ENCODE measurements at regions not wholly inside any gene's neighbourhood (a gene's known extent, or its start where the extent isn't known, plus 50 kb on each side); places are given as distances from the start of the nearest gene placed in this dataset.

DNA sequence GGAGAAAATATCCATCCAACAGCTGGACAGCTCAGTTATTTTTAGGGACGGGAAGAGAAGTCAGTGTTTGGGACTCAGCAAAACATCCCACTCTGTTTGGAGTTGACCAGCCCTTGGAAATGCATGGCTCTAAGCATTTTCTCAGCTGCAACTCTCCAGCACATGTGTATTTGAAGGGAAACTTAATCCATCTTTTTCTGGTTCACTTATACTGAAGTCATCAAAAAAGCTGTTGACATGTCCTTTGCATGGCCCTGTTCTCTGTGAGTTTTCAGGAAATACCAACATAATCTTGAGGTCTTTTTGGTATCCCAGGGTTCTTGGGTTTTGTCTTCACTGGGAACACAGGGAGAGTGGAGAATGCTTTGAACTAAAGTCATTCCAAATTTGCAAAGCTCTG, 91.9 kb upstream of the CELF4 start:
- TF ChIP-seq, protein P1, sequence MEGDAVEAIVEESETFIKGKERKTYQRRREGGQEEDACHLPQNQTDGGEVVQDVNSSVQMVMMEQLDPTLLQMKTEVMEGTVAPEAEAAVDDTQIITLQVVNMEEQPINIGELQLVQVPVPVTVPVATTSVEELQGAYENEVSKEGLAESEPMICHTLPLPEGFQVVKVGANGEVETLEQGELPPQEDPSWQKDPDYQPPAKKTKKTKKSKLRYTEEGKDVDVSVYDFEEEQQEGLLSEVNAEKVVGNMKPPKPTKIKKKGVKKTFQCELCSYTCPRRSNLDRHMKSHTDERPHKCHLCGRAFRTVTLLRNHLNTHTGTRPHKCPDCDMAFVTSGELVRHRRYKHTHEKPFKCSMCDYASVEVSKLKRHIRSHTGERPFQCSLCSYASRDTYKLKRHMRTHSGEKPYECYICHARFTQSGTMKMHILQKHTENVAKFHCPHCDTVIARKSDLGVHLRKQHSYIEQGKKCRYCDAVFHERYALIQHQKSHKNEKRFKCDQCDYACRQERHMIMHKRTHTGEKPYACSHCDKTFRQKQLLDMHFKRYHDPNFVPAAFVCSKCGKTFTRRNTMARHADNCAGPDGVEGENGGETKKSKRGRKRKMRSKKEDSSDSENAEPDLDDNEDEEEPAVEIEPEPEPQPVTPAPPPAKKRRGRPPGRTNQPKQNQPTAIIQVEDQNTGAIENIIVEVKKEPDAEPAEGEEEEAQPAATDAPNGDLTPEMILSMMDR (IDR thresholded peaks at IDR 0.05), result no peak
- no peak for TF ChIP-seq POLR2A (IDR thresholded peaks at IDR 0.05)
- TF ChIP-seq EP300 (IDR thresholded peaks at IDR 0.05), result no peak
- H3K4me3 ChIP-seq, result no peak overlapping the region
- WGBS, 2 donors, result 43 to 58% methylated on average over 1 of the region's 1 CpG

DNA sequence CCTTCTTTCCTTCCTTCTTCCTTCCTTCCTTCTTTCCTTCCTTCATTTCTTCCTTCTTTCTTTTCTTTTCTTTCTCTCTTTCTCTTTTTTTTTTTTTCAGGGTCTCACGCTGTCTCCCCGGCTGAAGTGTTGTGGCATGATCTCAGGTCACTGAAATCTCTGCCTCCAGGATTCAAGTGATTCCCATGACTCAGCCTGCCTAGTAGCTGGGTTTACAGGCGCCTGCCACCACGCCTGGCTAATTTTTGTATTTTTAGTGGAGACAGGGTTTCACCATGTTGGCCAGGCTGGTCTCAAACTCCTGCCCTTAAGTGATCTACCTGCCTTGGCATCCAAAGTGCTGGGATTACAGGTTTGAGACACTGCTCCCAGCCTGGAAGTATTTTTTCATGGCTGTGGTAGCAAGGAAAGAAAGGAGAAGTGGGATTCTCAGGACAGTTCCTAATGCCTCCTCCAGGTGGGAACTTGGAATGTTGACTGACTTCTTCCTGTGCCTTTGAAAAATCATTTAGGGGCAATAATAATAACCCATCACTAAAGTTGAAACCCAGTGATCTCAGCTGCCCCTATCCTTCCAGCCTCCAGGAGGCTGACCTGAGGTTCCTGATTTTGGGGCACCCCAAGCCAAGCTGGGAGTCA, 89.3 kb upstream of the CELF4 start:
- Histone ChIP-seq H3K27ac (no peak overlapping the region), H3K9me3 (peaks cover 0 to 1% (median 0%) of the 10 kb centered on the region in 4 donors), H3K4me1 (no peaks in the 10 kb centered on the region), H3K27me3 (no peaks in the 10 kb centered on the region), H3K4me3 (no peak overlapping the region), H3K36me3 (no peaks in the 10 kb centered on the region)
- TF ChIP-seq, protein P1 (IDR thresholded peaks at IDR 0.05), result no peak
- TF ChIP-seq POLR2A (IDR thresholded peaks at IDR 0.05), result no peak
- TF ChIP-seq EP300 (IDR thresholded peaks at IDR 0.05), result no peak
- DNase-seq (ENCODE audit: low spot score in 2 of 2), result no peak
- 90 to 95% methylated on average over 4 of the region's 4 CpGs for WGBS, 2 donors

More for the DNA sequence above, 91.9 kb upstream of the CELF4 start:
- Histone ChIP-seq H3K36me3 (no peaks in the 10 kb centered on the region), H3K27ac (no peak overlapping the region), H3K4me1 (no peaks in the 10 kb centered on the region), H3K9me3 (no peaks in the 10 kb centered on the region), H3K27me3 (no peaks in the 10 kb centered on the region)
- no peak for DNase-seq (ENCODE audit: low spot score in 2 of 2)

DNA sequence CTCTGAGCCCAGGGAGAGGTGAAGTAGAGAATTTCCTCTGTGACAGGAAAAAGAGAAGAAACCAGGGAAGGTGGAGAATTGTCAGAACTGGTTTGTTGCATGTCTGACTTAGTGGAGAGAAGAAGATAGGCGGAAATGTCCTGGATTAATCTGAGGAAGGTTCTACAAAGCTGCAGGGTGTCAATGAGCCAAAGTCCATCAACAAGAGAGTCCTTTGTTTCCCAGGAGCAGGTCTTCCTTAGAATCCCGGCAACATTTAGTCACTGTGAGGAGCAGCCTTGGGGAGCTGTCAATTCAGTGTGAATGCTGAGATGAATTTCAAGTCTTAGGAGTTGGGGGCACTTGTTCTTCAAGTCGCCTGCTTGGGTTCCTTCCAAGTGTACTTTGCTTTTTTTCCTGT, 88.4 kb upstream of the CELF4 start:
- TF ChIP-seq EP300 (IDR thresholded peaks at IDR 0.05) (no peak), POLR2A (IDR thresholded peaks at IDR 0.05) (no peak)
- TF ChIP-seq, protein P1 (IDR thresholded peaks at IDR 0.05), result no peak
- Histone ChIP-seq H3K27me3 (no peaks in the 10 kb centered on the region), H3K27ac (no peak overlapping the region), H3K36me3 (no peaks in the 10 kb centered on the region), H3K4me1 (no peaks in the 10 kb centered on the region), H3K9me3 (peaks cover 0 to 10% (median 0%) of the 10 kb centered on the region in 4 donors), H3K4me3 (no peak overlapping the region)
- no peak for DNase-seq (ENCODE audit: low spot score in 2 of 2)
- WGBS, 2 donors, result 29 to 31% methylated on average over 3 of the region's 3 CpGs

DNA sequence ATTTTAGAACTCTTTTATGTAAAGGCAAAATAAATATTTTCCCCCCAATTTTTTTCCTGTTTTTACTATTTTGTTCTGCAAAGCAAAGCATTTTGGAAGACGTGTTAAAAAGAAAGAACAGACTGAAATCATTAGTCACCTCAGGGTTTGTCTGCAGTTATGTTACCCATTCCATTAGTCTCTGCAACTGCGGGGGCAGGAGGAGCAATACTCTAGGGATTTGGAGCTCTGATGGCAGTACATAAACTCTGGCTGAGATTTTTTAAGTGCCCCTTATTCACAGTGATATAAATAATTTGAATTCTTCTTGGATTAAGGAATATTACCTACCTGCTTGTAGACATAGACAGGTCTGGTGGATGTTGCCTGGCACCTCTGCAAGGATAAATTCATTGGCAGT, 88.0 kb upstream of the CELF4 start:
- Histone ChIP-seq H3K4me1 (no peaks in the 10 kb centered on the region), H3K36me3 (no peaks in the 10 kb centered on the region), H3K27ac (no peak overlapping the region), H3K4me3 (no peak overlapping the region), H3K27me3 (no peaks in the 10 kb centered on the region), H3K9me3 (peaks cover 0 to 10% (median 0%) of the 10 kb centered on the region in 4 donors)
- WGBS, 2 donors, result 33 to 34% methylated on average over 2 of the region's 2 CpGs
- DNase-seq (ENCODE audit: low spot score in 2 of 2), result no peak
- TF ChIP-seq POLR2A (IDR thresholded peaks at IDR 0.05) (no peak), EP300 (IDR thresholded peaks at IDR 0.05) (no peak)
- TF ChIP-seq, protein P1 (IDR thresholded peaks at IDR 0.05), result no peak

DNA sequence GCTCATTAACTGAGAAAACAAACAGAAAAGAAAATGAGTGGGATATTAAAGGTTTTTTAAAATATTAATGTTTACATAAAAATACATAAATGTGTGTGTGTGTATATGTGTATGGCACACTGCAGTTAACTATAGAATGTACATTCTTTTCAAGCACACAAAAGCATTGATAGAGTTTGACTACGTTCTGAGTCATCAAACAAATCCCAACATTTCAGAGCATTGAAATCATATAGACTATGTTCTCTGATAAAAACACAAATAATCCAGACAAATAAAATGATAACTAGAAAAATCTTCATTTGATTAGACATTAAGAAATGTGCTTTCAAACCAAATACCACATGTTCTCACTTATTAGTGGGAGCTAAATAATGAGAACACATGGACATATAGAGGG, 84.3 kb upstream of the CELF4 start:
- no peak for DNase-seq (ENCODE audit: low spot score in 2 of 2)
- Histone ChIP-seq H3K27ac (no peak overlapping the region), H3K36me3 (no peaks in the 10 kb centered on the region), H3K4me3 (no peak overlapping the region), H3K4me1 (no peaks in the 10 kb centered on the region), H3K9me3 (peaks cover 0 to 36% (median 4%) of the 10 kb centered on the region in 4 donors), H3K27me3 (no peaks in the 10 kb centered on the region)
- WGBS, 2 donors, result 79 to 80% methylated on average over 1 of the region's 1 CpG
- TF ChIP-seq EP300 (IDR thresholded peaks at IDR 0.05), result no peak
- TF ChIP-seq POLR2A (IDR thresholded peaks at IDR 0.05), result no peak
- TF ChIP-seq, protein P1 (IDR thresholded peaks at IDR 0.05), result no peak
